ENCODE measurements at regions not wholly inside any gene's neighbourhood (a gene's known extent, or its start where the extent isn't known, plus 50 kb on each side); places are given as distances from the start of the nearest gene placed in this dataset.
A peak's percentile ranks its signal among the peaks of the same experiment; 100 is the strongest.

- peak; percentile 22 for DNase-seq (ENCODE audit: low read depth)
Observed at GRCh38 chr13:75132701-75133695, 349.0 kb downstream of the TBC1D4 start.

- peak; percentile 60 for DNase-seq (ENCODE audit: low read depth)
Observed at GRCh38 chr13:75129331-75129730, 352.6 kb downstream of the TBC1D4 start.

GRCh38 chr13:75124415-75124814, 357.6 kb downstream of the TBC1D4 start:
- DNase-seq (ENCODE audit: low read depth) = no peak

GRCh38 chr13:75123428-75123827, 358.5 kb downstream of the TBC1D4 start:
- DNase-seq (ENCODE audit: low read depth) = no peak

- no peak for DNase-seq (ENCODE audit: low read depth)
Observed at GRCh38 chr13:75120085-75120484, 361.9 kb downstream of the TBC1D4 start.

- no peak for DNase-seq (ENCODE audit: low read depth)
Observed at GRCh38 chr13:75115171-75115570, 366.8 kb downstream of the TBC1D4 start.

- DNase-seq (ENCODE audit: low read depth) = no peak
Observed at GRCh38 chr13:75103976-75104375, 378.0 kb downstream of the TBC1D4 start.

- DNase-seq (ENCODE audit: low read depth) = peak; percentile 28
Observed at GRCh38 chr13:75102001-75102716, 379.8 kb downstream of the TBC1D4 start.

GRCh38 chr13:75101348-75101747, 380.6 kb downstream of the TBC1D4 start:
- no peak for DNase-seq (ENCODE audit: low read depth)

GRCh38 chr13:75092143-75092542, 389.8 kb downstream of the TBC1D4 start:
- DNase-seq (ENCODE audit: low read depth) = no peak

GRCh38 chr13:75091718-75092117, 390.3 kb downstream of the TBC1D4 start:
- no peak for DNase-seq (ENCODE audit: low read depth)

- DNase-seq (ENCODE audit: low read depth) = no peak
Observed at GRCh38 chr13:75090872-75091615, 390.9 kb downstream of the TBC1D4 start.

GRCh38 chr13:75088915-75089314, 393.1 kb downstream of the TBC1D4 start:
- DNase-seq (ENCODE audit: low read depth) = no peak

GRCh38 chr13:75079226-75079625, 402.7 kb downstream of the TBC1D4 start:
- DNase-seq (ENCODE audit: low read depth) = peak; percentile 76

GRCh38 chr13:75076476-75076875, 405.5 kb downstream of the TBC1D4 start:
- peak; percentile 12 for DNase-seq (ENCODE audit: low read depth)

GRCh38 chr13:75073786-75074185, 408.2 kb downstream of the TBC1D4 start:
- no peak for DNase-seq (ENCODE audit: low read depth)

GRCh38 chr13:75072891-75073290, 409.1 kb downstream of the TBC1D4 start:
- no peak for DNase-seq (ENCODE audit: low read depth)

- DNase-seq (ENCODE audit: low read depth) = no peak
Observed at GRCh38 chr13:75072368-75072767, 409.6 kb downstream of the TBC1D4 start.

GRCh38 chr13:75071796-75072195, 410.2 kb downstream of the TBC1D4 start:
- no peak for DNase-seq (ENCODE audit: low read depth)

- no peak for DNase-seq (ENCODE audit: low read depth)
Observed at GRCh38 chr13:75071395-75071794, 410.6 kb downstream of the TBC1D4 start.

- no peak for DNase-seq (ENCODE audit: low read depth)
Observed at GRCh38 chr13:75061909-75062308, 420.1 kb downstream of the TBC1D4 start.

GRCh38 chr13:75055296-75055695, 426.7 kb downstream of the TBC1D4 start:
- no peak for DNase-seq (ENCODE audit: low read depth)
